Adrenal gland (tissue), 9 donors: ENCODE measurements at regions not wholly inside any gene's neighbourhood (a gene's known extent, or its start where the extent isn't known, plus 50 kb on each side); places are given as distances from the start of the nearest gene placed in this dataset.

Experiments
- DNase-seq, 7 donors: peaks; one replicate each; pipeline ENCODE4 v3.0.0-alpha.2; 2019 to 2020
- H3K27ac ChIP-seq, 5 donors: fragments of 200-600 bp; sonication (generic) in 4 of 5; 1 replicate in 3 of 5; 2 replicates in 2 of 5; pipeline versions ENCODE4 v1.5.1 to v1.8.0; 2016 to 2020; ENCODE audit warnings: mild to moderate bottlenecking in 1 of 5
- H3K27me3 ChIP-seq: fragments of 200-600 bp; 2 replicates; pipeline ENCODE4 v1.8.0; 2021
- H3K36me3 ChIP-seq, 2 donors: fragments of 200-600 bp; replicated peaks in 1 of 2; 1 replicate in 1 of 2; 2 replicates in 1 of 2; pipeline versions ENCODE4 v1.5.1 to v1.8.0; 2018 to 2022
- H3K4me1 ChIP-seq, 2 donors: fragments of 200-600 bp; replicated peaks in 1 of 2; 1 replicate in 1 of 2; 2 replicates in 1 of 2; pipeline versions ENCODE4 v1.5.1 to v1.8.0; 2018 to 2021
- H3K4me3 ChIP-seq, 4 donors: fragments of 200-600 bp; sonication (generic) in 3 of 4; one replicate each; pipeline ENCODE4 v1.5.1; 2016 to 2018
- H3K9me3 ChIP-seq, 3 donors: fragments of 200-600 bp; sonication (generic) in 1 of 3; replicated peaks in 1 of 3; 1 replicate in 2 of 3; 2 replicates in 1 of 3; pipeline versions ENCODE4 v1.5.1 to v1.8.0; 2016 to 2021
- CTCF ChIP-seq, 6 experiments: fragments of 450-650 bp in 4 of 6; fragments of 200-600 bp in 2 of 6; sonication (generic) in 1 of 6; IDR thresholded peaks; 1 replicate in 5 of 6; 2 replicates in 1 of 6; pipeline versions ENCODE4 v1.5.1 to v1.8.0; 2016 to 2021; ENCODE audit warnings: antibody characterized with exemption in 6 of 6, mild to moderate bottlenecking in 2 of 6, moderate library complexity in 1 of 6
- POLR2A ChIP-seq, 2 donors: fragments of 450-650 bp; IDR thresholded peaks; one replicate each; pipeline ENCODE4 v1.6.1; 2017; ENCODE audit warnings: antibody characterized with exemption in 2 of 2, mild to moderate bottlenecking in 2 of 2, moderate library complexity in 1 of 2
- WGBS, 4 donors: extraction: QIAGEN DNeasy Blood & Tissue Kit in 2 of 4; methylation state at CpG; one replicate each; pipeline versions ENCODE4 v1.1.5 to v1.1.7; 2013 to 2017; 5-methylcytosine and 5-hydroxymethylcytosine counted together
- intact Hi-C, 2 donors: fragments of 100-400 bp; cut with DNase I; formaldehyde crosslinking; loops; one replicate each; pipeline versions ENCODE4 v1.14.1 to v1.15.0; 2022 to 2023
- donor health status: healthy with polysubstance abuse.
- donor health status: Bipolar disorder and iron deficiency.
- donor health status: DM: yes; HTN: yes; CAD: no.
- donor health status: DM: no; HTN: no; CAD: no.
- donor health status: DM: no; HTN: no; CAD: no.

GRCh38 chr17:13961265-13961664 is 108.0 kb upstream of the COX10 start:
- WGBS, 4 donors, result 85 to 92% (median 91%) methylated on average over 4 of the region's 4 CpGs
- Histone ChIP-seq H3K9me3 (no peaks in the 10 kb centered on the region), H3K27me3 (no peaks in the 10 kb centered on the region), H3K4me3 (no peak overlapping the region), H3K27ac (no peak overlapping the region), H3K4me1 (peaks cover 5 to 8% of the 10 kb centered on the region in 2 donors), H3K36me3 (no peaks in the 10 kb centered on the region)
- TF ChIP-seq POLR2A (IDR thresholded peaks at IDR 0.05), result no peak
- DNase-seq, result no peak
- intact Hi-C loops, result no loop called here

GRCh38 chr17:13962716-13963240 is 106.5 kb upstream of the COX10 start:
- Histone ChIP-seq H3K27ac (no peak overlapping the region), H3K27me3 (no peaks in the 10 kb centered on the region), H3K36me3 (no peaks in the 10 kb centered on the region), H3K4me1 (peaks cover 2 to 3% of the 10 kb centered on the region in 2 donors), H3K9me3 (no peaks in the 10 kb centered on the region), H3K4me3 (no peak overlapping the region)
- TF ChIP-seq CTCF (IDR thresholded peaks at IDR 0.05) (no peak), POLR2A (IDR thresholded peaks at IDR 0.05) (no peak)
- 80 to 93% (median 84%) methylated on average over 2 of the region's 2 CpGs for WGBS, 4 donors
- DNase-seq, result no peak
- intact Hi-C loops, result no loop called here

GRCh38 chr17:13967416-13967815 is 101.9 kb upstream of the COX10 start:
- Histone ChIP-seq H3K27me3 (no peaks in the 10 kb centered on the region), H3K9me3 (no peaks in the 10 kb centered on the region), H3K4me1 (peaks cover 0 to 4% of the 10 kb centered on the region in 2 donors), H3K4me3 (no peak overlapping the region), H3K36me3 (no peaks in the 10 kb centered on the region), H3K27ac (no peak overlapping the region)
- intact Hi-C loops, result no loop called here
- TF ChIP-seq POLR2A (IDR thresholded peaks at IDR 0.05) (no peak), CTCF (IDR thresholded peaks at IDR 0.05) (no peak)
- no peak for DNase-seq
- 85 to 95% (median 88%) methylated on average over 7 of the region's 7 CpGs for WGBS, 4 donors

- Histone ChIP-seq H3K27ac (no peak overlapping the region), H3K27me3 (no peaks in the 10 kb centered on the region), H3K4me1 (peaks cover 0 to 4% of the 10 kb centered on the region in 2 donors), H3K4me3 (no peak overlapping the region), H3K9me3 (no peaks in the 10 kb centered on the region), H3K36me3 (no peaks in the 10 kb centered on the region)
- 83 to 95% (median 91%) methylated on average over 5 of the region's 5 CpGs for WGBS, 4 donors
- intact Hi-C loops, result loop anchor here in 1 of 2 donors (10.0 kb wide), 1 partner anchor 1034 kb away; no protein-coding TSS in a partner anchor
- TF ChIP-seq CTCF (IDR thresholded peaks at IDR 0.05), result no peak
- TF ChIP-seq POLR2A (IDR thresholded peaks at IDR 0.05), result no peak
- no peak for DNase-seq
These were observed 98.8 kb upstream of the COX10 start for GRCh38 chr17:13970531-13970930.

- Histone ChIP-seq H3K27me3 (no peaks in the 10 kb centered on the region), H3K36me3 (no peaks in the 10 kb centered on the region), H3K4me1 (no peaks in the 10 kb centered on the region), H3K9me3 (no peaks in the 10 kb centered on the region), H3K27ac (no peak overlapping the region), H3K4me3 (no peak overlapping the region)
- intact Hi-C loops, result loop anchor here in 1 of 2 donors (10.0 kb wide), 1 partner anchor 1031 kb away; no protein-coding TSS in a partner anchor
- no peak for TF ChIP-seq CTCF (IDR thresholded peaks at IDR 0.05)
- no peak for TF ChIP-seq POLR2A (IDR thresholded peaks at IDR 0.05)
- DNase-seq, result no peak
- WGBS, 4 donors, result 77 to 83% (median 81%) methylated on average over 6 to 9 of the region's 9 CpGs
These were observed 95.2 kb upstream of the COX10 start for GRCh38 chr17:13973960-13974651.
